Stimulated activated CD8-positive, alpha-beta memory T cell treated with anti-CD3 and anti-CD28 coated beads, Interleukin-7, amount 100 ng/mL, for 1 hour (primary cell): ENCODE measurements at regions not wholly inside any gene's neighbourhood (a gene's known extent, or its start where the extent isn't known, plus 50 kb on each side); places are given as distances from the start of the nearest gene placed in this dataset.

ENCODE experiments used
- DNase-seq, 2 donors: peaks; one replicate each; pipeline ENCODE4 v3.0.0-alpha.2; 2020; ENCODE audit warnings: low read depth in 2 of 2

- no peak for DNase-seq
Measured at GRCh38 chr7:67552738-67553137, 556.1 kb downstream of the TYW1 start.

GRCh38 chr7:67553378-67553777 is 556.7 kb downstream of the TYW1 start:
- DNase-seq, result no peak

GRCh38 chr7:67554986-67555385 is 558.4 kb downstream of the TYW1 start:
- DNase-seq, result no peak

- DNase-seq, result no peak
Measured at GRCh38 chr7:67564959-67565358, 568.3 kb downstream of the TYW1 start.

- no peak for DNase-seq
Measured at GRCh38 chr7:67566101-67566500, 569.5 kb downstream of the TYW1 start.

- DNase-seq, result no peak
Measured at GRCh38 chr7:67571026-67571545, 574.5 kb downstream of the TYW1 start.

GRCh38 chr7:67573639-67574038 is 577.0 kb downstream of the TYW1 start:
- no peak for DNase-seq

GRCh38 chr7:67588631-67589030 is 592.0 kb downstream of the TYW1 start:
- no peak for DNase-seq

- DNase-seq, result no peak
Measured at GRCh38 chr7:67589183-67589582, 592.5 kb downstream of the TYW1 start.

- no peak for DNase-seq
Measured at GRCh38 chr7:67590649-67591048, 594.0 kb downstream of the TYW1 start.

- no peak for DNase-seq
Measured at GRCh38 chr7:67593794-67594193, 597.2 kb downstream of the TYW1 start.

- DNase-seq, result no peak
Measured at GRCh38 chr7:67595431-67596180, 599.0 kb downstream of the TYW1 start.

- DNase-seq, result no peak
Measured at GRCh38 chr7:67597161-67597560, 600.5 kb downstream of the TYW1 start.

- DNase-seq, result no peak
Measured at GRCh38 chr7:67598469-67598868, 601.8 kb downstream of the TYW1 start.

GRCh38 chr7:67599331-67600062 is 602.9 kb downstream of the TYW1 start:
- no peak for DNase-seq

GRCh38 chr7:67602246-67602887 is 605.7 kb downstream of the TYW1 start:
- DNase-seq, result no peak

- DNase-seq, result no peak
Measured at GRCh38 chr7:67604461-67605386, 608.1 kb downstream of the TYW1 start.

GRCh38 chr7:67608806-67609205 is 612.2 kb downstream of the TYW1 start:
- no peak for DNase-seq

- no peak for DNase-seq
Measured at GRCh38 chr7:67610897-67611296, 614.3 kb downstream of the TYW1 start.

GRCh38 chr7:67614843-67615242 is 618.2 kb downstream of the TYW1 start:
- DNase-seq, result no peak

- no peak for DNase-seq
Measured at GRCh38 chr7:67616517-67616916, 619.9 kb downstream of the TYW1 start.
